Muscle layer of duodenum (tissue), 2 donors: ENCODE measurements at regions not wholly inside any gene's neighbourhood (a gene's known extent, or its start where the extent isn't known, plus 50 kb on each side); places are given as distances from the start of the nearest gene placed in this dataset.

Experiments
- H3K27ac ChIP-seq: one replicate; pipeline ENCODE4 v1.7.0; 2013; ENCODE audit warnings: mild to moderate bottlenecking, low read length
- H3K27me3 ChIP-seq: one replicate; pipeline ENCODE4 v1.7.0; 2013; ENCODE audit warnings: low read depth, mild to moderate bottlenecking, control low read depth, low read length
- H3K36me3 ChIP-seq, 2 donors: one replicate each; pipeline ENCODE4 v1.7.0; 2013; ENCODE audit warnings: low read length in 2 of 2, control low read depth in 1 of 2, mild to moderate bottlenecking in 1 of 2; ENCODE audit not compliant: insufficient read depth in 2 of 2, control insufficient read depth in 1 of 2
- H3K4me1 ChIP-seq, 2 donors: one replicate each; pipeline ENCODE4 v1.7.0; 2013; ENCODE audit warnings: low read length in 2 of 2, mild to moderate bottlenecking in 2 of 2, control low read depth in 1 of 2, moderate library complexity in 1 of 2; ENCODE audit not compliant: insufficient read depth in 2 of 2, control insufficient read depth in 1 of 2
- H3K4me3 ChIP-seq, 2 donors: one replicate each; pipeline ENCODE4 v1.7.0; 2013; ENCODE audit warnings: low read length in 2 of 2, low read depth in 1 of 2, mild to moderate bottlenecking in 1 of 2
- H3K9me3 ChIP-seq, 2 donors: one replicate each; pipeline ENCODE4 v1.7.0; 2013; ENCODE audit warnings: low read length in 2 of 2, control low read depth in 1 of 2, mild to moderate bottlenecking in 1 of 2; ENCODE audit not compliant: control insufficient read depth in 1 of 2
- donor health status: healthy.

GRCh38 chr2:192828175-192828574 is 633.4 kb upstream of the TMEFF2 start:
- Histone ChIP-seq H3K27ac (no peak overlapping the region), H3K9me3 (no peaks in the 10 kb centered on the region)

GRCh38 chr2:192827735-192828134 is 633.0 kb upstream of the TMEFF2 start:
- Histone ChIP-seq H3K4me1 (no peaks in the 10 kb centered on the region), H3K27ac (no peak overlapping the region), H3K4me3 (no peak overlapping the region), H3K36me3 (no peaks in the 10 kb centered on the region), H3K9me3 (no peaks in the 10 kb centered on the region), H3K27me3 (no peaks in the 10 kb centered on the region)

More at GRCh38 chr2:192828175-192828574, 633.4 kb upstream of the TMEFF2 start:
- Histone ChIP-seq H3K27me3 (no peaks in the 10 kb centered on the region), H3K4me3 (no peak overlapping the region), H3K36me3 (no peaks in the 10 kb centered on the region), H3K4me1 (no peaks in the 10 kb centered on the region)

DNA sequence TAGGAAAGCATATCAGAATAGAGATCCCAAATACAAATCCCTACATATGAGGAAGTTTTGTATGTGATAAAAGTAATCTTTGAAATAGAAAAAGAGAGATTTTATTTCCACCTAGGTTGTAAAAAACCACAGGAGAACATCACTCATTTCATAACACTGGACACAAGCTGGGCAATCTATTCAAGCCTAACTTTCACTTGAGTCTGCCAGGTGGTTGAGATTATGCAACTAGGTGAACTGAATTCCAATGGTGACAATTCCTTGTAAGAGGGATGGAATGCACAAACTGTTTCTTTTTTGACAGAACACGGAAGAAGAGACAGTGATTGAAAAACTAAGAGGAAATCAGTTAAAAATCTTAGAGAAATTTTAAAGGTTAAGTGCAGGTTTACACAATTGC is 619.6 kb upstream of the TMEFF2 start:
- H3K4me3 ChIP-seq = no peak overlapping the region
- no peak overlapping the region for H3K27ac ChIP-seq
- no peaks in the 10 kb centered on the region for H3K4me1 ChIP-seq
- no peaks in the 10 kb centered on the region for H3K9me3 ChIP-seq
- no peaks in the 10 kb centered on the region for H3K36me3 ChIP-seq
- no peaks in the 10 kb centered on the region for H3K27me3 ChIP-seq

- Histone ChIP-seq H3K27me3 (no peaks in the 10 kb centered on the region), H3K36me3 (no peaks in the 10 kb centered on the region), H3K4me3 (no peak overlapping the region), H3K9me3 (peaks cover 3 to 4% of the 10 kb centered on the region in 2 donors), H3K27ac (no peak overlapping the region), H3K4me1 (no peaks in the 10 kb centered on the region)
Observed at GRCh38 chr2:192813341-192813740, 618.6 kb upstream of the TMEFF2 start.

- H3K4me1 ChIP-seq = no peaks in the 10 kb centered on the region
Observed at GRCh38 chr2:192809173-192809572, 614.4 kb upstream of the TMEFF2 start.

DNA sequence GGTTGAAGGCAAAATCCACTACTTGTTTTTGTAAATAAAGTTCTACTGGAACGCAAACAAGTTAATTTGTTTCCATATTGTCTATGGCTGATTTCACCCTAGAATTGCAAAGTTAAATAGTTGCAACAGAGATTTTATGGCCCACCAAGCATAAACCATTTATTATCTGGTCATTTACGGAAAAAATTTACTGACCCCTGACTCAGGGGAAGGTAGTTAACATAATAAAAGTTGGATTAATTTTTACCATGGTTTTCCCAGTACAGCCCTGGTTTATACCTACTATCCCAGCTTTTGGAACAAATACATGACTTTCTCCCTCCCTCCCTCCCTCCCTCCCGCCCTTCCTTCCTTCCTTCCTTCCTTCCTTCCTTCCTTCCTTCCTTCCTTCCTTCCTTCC is 588.9 kb upstream of the TMEFF2 start:
- H3K27ac ChIP-seq = no peak overlapping the region

More at GRCh38 chr2:192809173-192809572, 614.4 kb upstream of the TMEFF2 start:
- Histone ChIP-seq H3K27me3 (no peaks in the 10 kb centered on the region), H3K4me3 (no peak overlapping the region), H3K27ac (no peak overlapping the region), H3K36me3 (no peaks in the 10 kb centered on the region), H3K9me3 (peaks cover 4 to 10% of the 10 kb centered on the region in 2 donors)

GRCh38 chr2:192775459-192776262 is 580.9 kb upstream of the TMEFF2 start:
- Histone ChIP-seq H3K9me3 (no peaks in the 10 kb centered on the region), H3K36me3 (no peaks in the 10 kb centered on the region), H3K4me1 (no peaks in the 10 kb centered on the region), H3K4me3 (no peak overlapping the region), H3K27ac (no peak overlapping the region), H3K27me3 (no peaks in the 10 kb centered on the region)

More for the DNA sequence above, 588.9 kb upstream of the TMEFF2 start:
- Histone ChIP-seq H3K4me3 (no peak overlapping the region), H3K36me3 (no peaks in the 10 kb centered on the region), H3K27me3 (no peaks in the 10 kb centered on the region), H3K4me1 (no peaks in the 10 kb centered on the region), H3K9me3 (no peaks in the 10 kb centered on the region)

GRCh38 chr2:192775011-192775410 is 580.3 kb upstream of the TMEFF2 start:
- Histone ChIP-seq H3K9me3 (no peaks in the 10 kb centered on the region), H3K36me3 (no peaks in the 10 kb centered on the region), H3K27me3 (no peaks in the 10 kb centered on the region), H3K4me3 (no peak overlapping the region), H3K4me1 (no peaks in the 10 kb centered on the region), H3K27ac (no peak overlapping the region)

DNA sequence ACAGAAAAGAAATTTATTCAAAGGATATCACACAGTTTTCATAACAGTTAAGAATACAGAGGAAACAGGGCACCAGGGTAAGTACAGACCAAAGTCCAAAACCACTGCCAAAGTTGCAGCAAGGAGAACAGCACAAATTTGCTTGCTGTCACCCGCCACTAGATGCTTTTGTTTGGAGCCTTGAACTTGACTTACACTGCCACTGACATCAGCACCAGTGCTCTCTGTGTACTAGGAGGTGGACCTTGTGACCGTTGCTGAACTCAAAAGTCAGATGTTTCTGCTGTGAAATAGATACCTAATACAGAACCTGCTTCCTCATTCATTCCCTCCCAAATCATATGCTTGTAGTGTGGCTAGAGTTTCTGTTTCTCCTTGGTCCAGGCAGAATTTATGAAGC is 578.3 kb upstream of the TMEFF2 start:
- Histone ChIP-seq H3K27me3 (no peaks in the 10 kb centered on the region), H3K36me3 (no peaks in the 10 kb centered on the region), H3K4me3 (no peak overlapping the region), H3K9me3 (no peaks in the 10 kb centered on the region), H3K4me1 (no peaks in the 10 kb centered on the region), H3K27ac (no peak overlapping the region)

DNA sequence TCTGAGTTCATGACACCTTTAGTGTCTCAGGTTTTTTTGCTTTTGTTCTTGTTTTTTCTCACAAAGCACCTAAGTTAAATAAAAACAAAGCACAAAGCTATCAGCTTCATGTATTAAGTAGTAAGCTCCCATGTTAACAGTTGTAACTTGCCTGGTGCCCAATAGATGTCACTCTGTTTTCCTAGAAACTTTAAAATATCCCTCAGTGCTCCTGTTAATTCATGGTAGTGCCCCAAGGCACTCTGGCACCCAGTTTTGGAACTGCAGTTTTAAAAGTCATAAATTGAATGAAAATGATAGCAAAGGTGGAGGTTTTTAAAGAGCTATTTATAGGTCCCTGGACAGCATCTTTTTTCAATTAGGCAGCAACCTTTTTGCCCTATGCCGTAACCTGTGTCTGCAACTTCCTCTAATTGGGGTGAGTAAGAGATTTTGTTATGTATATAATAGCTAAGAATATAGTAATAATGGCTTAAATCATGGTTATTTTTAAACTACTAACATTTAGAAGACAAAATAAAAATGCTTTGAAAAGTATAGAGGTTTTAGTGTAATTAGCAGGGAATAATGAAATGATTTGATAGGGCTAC is 555.0 kb upstream of the TMEFF2 start:
- H3K4me1 ChIP-seq = no peaks in the 10 kb centered on the region

DNA sequence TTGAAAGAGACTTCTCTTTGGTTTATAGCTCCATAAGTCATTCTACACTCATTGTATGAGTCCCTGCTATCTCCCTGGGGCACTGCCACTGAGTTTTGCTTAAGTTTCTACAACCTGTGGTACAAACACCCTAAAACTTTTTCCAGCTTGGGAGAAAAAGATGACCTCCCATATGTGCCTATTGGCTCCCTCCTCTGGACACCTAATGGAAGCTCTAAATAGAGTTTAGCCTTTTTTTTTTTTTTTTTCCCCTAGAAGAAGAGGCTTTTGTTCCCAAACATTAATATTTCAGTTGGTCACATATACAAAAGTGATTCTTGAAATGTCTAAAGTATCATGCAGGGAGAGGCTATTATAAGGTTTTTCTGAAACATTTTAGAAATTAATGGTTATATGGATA is 547.2 kb upstream of the TMEFF2 start:
- Histone ChIP-seq H3K4me3 (no peak overlapping the region), H3K36me3 (no peaks in the 10 kb centered on the region), H3K27ac (no peak overlapping the region), H3K27me3 (no peaks in the 10 kb centered on the region), H3K9me3 (peaks cover 0 to 5% of the 10 kb centered on the region in 2 donors), H3K4me1 (no peaks in the 10 kb centered on the region)

More for the DNA sequence above, 555.0 kb upstream of the TMEFF2 start:
- no peak overlapping the region for H3K4me3 ChIP-seq
- H3K27me3 ChIP-seq = no peaks in the 10 kb centered on the region
- no peak overlapping the region for H3K27ac ChIP-seq
- H3K9me3 ChIP-seq = no peaks in the 10 kb centered on the region
- no peaks in the 10 kb centered on the region for H3K36me3 ChIP-seq
